Ectodermal cell (in vitro differentiated cells): ENCODE measurements at regions not wholly inside any gene's neighbourhood (a gene's known extent, or its start where the extent isn't known, plus 50 kb on each side); places are given as distances from the start of the nearest gene placed in this dataset.

Experiments
- H3K27ac ChIP-seq: 2 replicates; pipeline ENCODE4 v1.7.0; 2013; ENCODE audit warnings: mild to moderate bottlenecking, low read depth, low read length; ENCODE audit not compliant: insufficient read depth, poor library complexity, severe bottlenecking
- H3K27me3 ChIP-seq: 2 replicates; pipeline ENCODE4 v1.7.0; 2013; ENCODE audit warnings: mild to moderate bottlenecking, low read length; ENCODE audit not compliant: insufficient read depth, control insufficient read depth, poor library complexity, severe bottlenecking
- H3K36me3 ChIP-seq: one replicate; pipeline ENCODE4 v1.7.0; 2013; ENCODE audit warnings: low read length; ENCODE audit not compliant: control insufficient read depth, insufficient read depth
- H3K4me1 ChIP-seq: one replicate; pipeline ENCODE4 v1.7.0; 2013; ENCODE audit warnings: low read length; ENCODE audit not compliant: control insufficient read depth, insufficient read depth
- H3K4me3 ChIP-seq: 2 replicates; pipeline ENCODE4 v1.7.0; 2013; ENCODE audit warnings: low read depth, low read length, control low read depth; ENCODE audit not compliant: insufficient read depth
- H3K9me3 ChIP-seq: 2 replicates; pipeline ENCODE4 v1.7.0; 2013; ENCODE audit warnings: mild to moderate bottlenecking, low read length, moderate library complexity; ENCODE audit not compliant: control insufficient read depth
- WGBS, 2 experiments: methylation state at CpG; one replicate each; pipeline ENCODE4 v1.1.7; 2013; ENCODE audit warnings: missing lambda C conversion rate in 2 of 2; 5-methylcytosine and 5-hydroxymethylcytosine counted together

GRCh38 chr2:133975676-133976428, 278.0 kb upstream of the MGAT5 start:
- H3K4me1 ChIP-seq, result no peaks in the 10 kb centered on the region
- H3K27ac ChIP-seq, result no peak overlapping the region
- WGBS, 2 experiments, result 45% methylated on average over 2 of the region's 2 CpGs
- no peak overlapping the region for H3K4me3 ChIP-seq
- H3K9me3 ChIP-seq, result no peaks in the 10 kb centered on the region
- H3K27me3 ChIP-seq, result no peaks in the 10 kb centered on the region
- H3K36me3 ChIP-seq, result no peaks in the 10 kb centered on the region

GRCh38 chr2:133976659-133977058, 277.2 kb upstream of the MGAT5 start:
- Histone ChIP-seq H3K27ac (no peak overlapping the region), H3K4me1 (no peaks in the 10 kb centered on the region), H3K36me3 (no peaks in the 10 kb centered on the region), H3K27me3 (no peaks in the 10 kb centered on the region), H3K4me3 (no peak overlapping the region), H3K9me3 (no peaks in the 10 kb centered on the region)

- Histone ChIP-seq H3K27ac (no peak overlapping the region), H3K27me3 (no peaks in the 10 kb centered on the region), H3K4me1 (no peaks in the 10 kb centered on the region), H3K4me3 (no peak overlapping the region), H3K9me3 (no peaks in the 10 kb centered on the region), H3K36me3 (no peaks in the 10 kb centered on the region)
- 90 to 94% methylated on average over 4 of the region's 4 CpGs for WGBS, 2 experiments
Measured at GRCh38 chr2:133977405-133977804, 276.5 kb upstream of the MGAT5 start.

GRCh38 chr2:133982256-133982655, 271.6 kb upstream of the MGAT5 start:
- peaks cover 3% of the 10 kb centered on the region for H3K9me3 ChIP-seq
- no peak overlapping the region for H3K4me3 ChIP-seq
- peaks cover 4% of the 10 kb centered on the region for H3K4me1 ChIP-seq
- H3K27me3 ChIP-seq, result no peaks in the 10 kb centered on the region
- no peaks in the 10 kb centered on the region for H3K36me3 ChIP-seq
- 91 to 92% methylated on average over 6 of the region's 6 CpGs for WGBS, 2 experiments
- H3K27ac ChIP-seq, result no peak overlapping the region

- peaks cover 5% of the 10 kb centered on the region for H3K4me1 ChIP-seq
- H3K9me3 ChIP-seq, result peaks cover 3% of the 10 kb centered on the region
- H3K4me3 ChIP-seq, result no peak overlapping the region
- no peaks in the 10 kb centered on the region for H3K27me3 ChIP-seq
- H3K36me3 ChIP-seq, result no peaks in the 10 kb centered on the region
- no peak overlapping the region for H3K27ac ChIP-seq
- 93 to 95% methylated on average over 6 of the region's 6 CpGs for WGBS, 2 experiments
Measured at GRCh38 chr2:133985563-133985962, 268.3 kb upstream of the MGAT5 start.

GRCh38 chr2:133986081-133986837, 267.6 kb upstream of the MGAT5 start:
- Histone ChIP-seq H3K4me3 (no peak overlapping the region), H3K27ac (no peak overlapping the region), H3K4me1 (peaks cover 5% of the 10 kb centered on the region), H3K36me3 (no peaks in the 10 kb centered on the region), H3K9me3 (peaks cover 3% of the 10 kb centered on the region), H3K27me3 (no peaks in the 10 kb centered on the region)
- 76 to 95% methylated on average over 2 to 3 of the region's 3 CpGs for WGBS, 2 experiments

- H3K4me3 ChIP-seq, result no peak overlapping the region
- no peak overlapping the region for H3K27ac ChIP-seq
- no peaks in the 10 kb centered on the region for H3K27me3 ChIP-seq
- no peaks in the 10 kb centered on the region for H3K36me3 ChIP-seq
- peaks cover 3% of the 10 kb centered on the region for H3K9me3 ChIP-seq
- H3K4me1 ChIP-seq, result peaks cover 5% of the 10 kb centered on the region
- 78% methylated on average over 10 to 11 of the region's 11 CpGs for WGBS, 2 experiments
Measured at GRCh38 chr2:133986881-133987795, 266.7 kb upstream of the MGAT5 start.

GRCh38 chr2:133988316-133988891, 265.5 kb upstream of the MGAT5 start:
- 95 to 96% methylated on average over 12 of the region's 12 CpGs for WGBS, 2 experiments

GRCh38 chr2:133991606-133992168, 262.2 kb upstream of the MGAT5 start:
- H3K4me1 ChIP-seq, result peaks cover 5% of the 10 kb centered on the region
- H3K27me3 ChIP-seq, result no peaks in the 10 kb centered on the region
- H3K9me3 ChIP-seq, result no peaks in the 10 kb centered on the region
- no peak overlapping the region for H3K4me3 ChIP-seq
- H3K27ac ChIP-seq, result no peak overlapping the region
- WGBS, 2 experiments, result 94 to 96% methylated on average over 3 of the region's 3 CpGs
- no peaks in the 10 kb centered on the region for H3K36me3 ChIP-seq

More at GRCh38 chr2:133988316-133988891, 265.5 kb upstream of the MGAT5 start:
- no peaks in the 10 kb centered on the region for H3K27me3 ChIP-seq
- no peak overlapping the region for H3K27ac ChIP-seq
- H3K4me1 ChIP-seq, result peaks cover 5% of the 10 kb centered on the region
- no peaks in the 10 kb centered on the region for H3K36me3 ChIP-seq
- no peak overlapping the region for H3K4me3 ChIP-seq
- peaks cover 3% of the 10 kb centered on the region for H3K9me3 ChIP-seq
